Fibroblast of skin of left quadriceps (primary cell): ENCODE measurements at regions not wholly inside any gene's neighbourhood (a gene's known extent, or its start where the extent isn't known, plus 50 kb on each side); places are given as distances from the start of the nearest gene placed in this dataset.
"Not testable (repeated sequence)": the region's sequence is repeated elsewhere in the genome, so short reads cannot be mapped to it uniquely, and the experiment has no call there.

Experiments
- DNase-seq, 2 experiments: peaks; one replicate each; pipeline ENCODE4 v3.0.0-alpha.2; 2013; ENCODE audit warnings: low read depth in 2 of 2

GRCh38 chr7:79953130-79953529 is 181.5 kb upstream of the GNAI1 start:
- no peak for DNase-seq

- DNase-seq, result no peak
These were observed 182.2 kb upstream of the GNAI1 start for GRCh38 chr7:79952399-79952798.

GRCh38 chr7:79951415-79951814 is 183.2 kb upstream of the GNAI1 start:
- no peak for DNase-seq

- no peak for DNase-seq
These were observed 184.9 kb upstream of the GNAI1 start for GRCh38 chr7:79949778-79950177.

- no peak for DNase-seq
These were observed 198.2 kb upstream of the GNAI1 start for GRCh38 chr7:79936281-79936983.

- no peak for DNase-seq
These were observed 199.9 kb upstream of the GNAI1 start for GRCh38 chr7:79934727-79935126.

GRCh38 chr7:79933144-79933543 is 201.5 kb upstream of the GNAI1 start:
- DNase-seq, result peak; percentile 51 to 54

- DNase-seq, result peak; percentile 12 to 21
These were observed 204.0 kb upstream of the GNAI1 start for GRCh38 chr7:79930604-79931003.

GRCh38 chr7:79927116-79927515 is 207.5 kb upstream of the GNAI1 start:
- DNase-seq, result no peak

- no peak for DNase-seq
These were observed 210.7 kb upstream of the GNAI1 start for GRCh38 chr7:79923953-79924352.

GRCh38 chr7:79922894-79923293 is 211.7 kb upstream of the GNAI1 start:
- DNase-seq, result no peak

GRCh38 chr7:79921976-79922375 is 212.7 kb upstream of the GNAI1 start:
- no peak for DNase-seq

- not testable (repeated sequence) for DNase-seq
These were observed 216.0 kb upstream of the GNAI1 start for GRCh38 chr7:79918632-79919031.

GRCh38 chr7:79915346-79915745 is 219.3 kb upstream of the GNAI1 start:
- not testable (repeated sequence) for DNase-seq

GRCh38 chr7:79912213-79912633 is 222.4 kb upstream of the GNAI1 start:
- DNase-seq, result no peak

GRCh38 chr7:79911420-79911819 is 223.2 kb upstream of the GNAI1 start:
- no peak for DNase-seq

- no peak for DNase-seq
These were observed 225.5 kb upstream of the GNAI1 start for GRCh38 chr7:79909176-79909575.

- no peak for DNase-seq
These were observed 237.5 kb upstream of the GNAI1 start for GRCh38 chr7:79897166-79897565.

GRCh38 chr7:79893991-79894390 is 240.6 kb upstream of the GNAI1 start:
- peak in 1 of 2 experiments; percentile 3 for DNase-seq

GRCh38 chr7:79882922-79883321 is 251.7 kb upstream of the GNAI1 start:
- peak; percentile 2 to 4 for DNase-seq

GRCh38 chr7:79880312-79880711 is 254.3 kb upstream of the GNAI1 start:
- no peak for DNase-seq

GRCh38 chr7:79877874-79878465 is 256.7 kb upstream of the GNAI1 start:
- peak in 1 of 2 experiments; percentile 4 for DNase-seq

- peak; percentile 55 to 66 for DNase-seq
These were observed 257.8 kb upstream of the GNAI1 start for GRCh38 chr7:79876848-79877252.

- no peak for DNase-seq
These were observed 259.8 kb upstream of the GNAI1 start for GRCh38 chr7:79874797-79875196.
